Neural cell (in vitro differentiated cells): ENCODE measurements at regions not wholly inside any gene's neighbourhood (a gene's known extent, or its start where the extent isn't known, plus 50 kb on each side); places are given as distances from the start of the nearest gene placed in this dataset.

ENCODE experiments used
- H2AFZ ChIP-seq: fragments of 200-600, 300-800 bp; sonication (generic), shearing (Covaris generic); 2 replicates; pipeline ENCODE4 v1.6.0; 2014; ENCODE audit warnings: low read depth, mild to moderate bottlenecking, antibody characterized with exemption, low read length, moderate library complexity
- H3F3A ChIP-seq: fragments of 200-600 bp; shearing (Covaris generic); 2 replicates; pipeline ENCODE4 v1.6.1; 2016; ENCODE audit warnings: mild to moderate bottlenecking, moderate library complexity, mixed read lengths, antibody characterized with exemption, low read length; ENCODE audit not compliant: insufficient read depth, poor library complexity, severe bottlenecking
- H3K27ac ChIP-seq: fragments of 200-600, 300-800 bp; sonication (generic), shearing (Covaris generic); 2 replicates; pipeline ENCODE4 v1.5.1; 2014; ENCODE audit warnings: mild to moderate bottlenecking, low read length, moderate library complexity
- H3K27me3 ChIP-seq: fragments of 300-800, 200-600 bp; sonication (generic), shearing (Covaris generic); 2 replicates; pipeline ENCODE4 v1.6.0; 2014; ENCODE audit warnings: mild to moderate bottlenecking, low read depth, low read length, moderate library complexity; ENCODE audit not compliant: insufficient read depth
- H3K36me3 ChIP-seq: fragments of 300-800, 200-600 bp; sonication (generic), shearing (Covaris generic); 2 replicates; pipeline ENCODE4 v1.5.1; 2014; ENCODE audit warnings: mild to moderate bottlenecking, antibody characterized with exemption, low read length, moderate library complexity; ENCODE audit not compliant: insufficient read depth
- H3K4me2 ChIP-seq: fragments of 300-800, 200-600 bp; sonication (generic), shearing (Covaris generic); 2 replicates; pipeline ENCODE4 v1.6.0; 2014; ENCODE audit warnings: mild to moderate bottlenecking, low read length
- H3K4me3 ChIP-seq: fragments of 300-800, 200-600 bp; sonication (generic), shearing (Covaris generic); 2 replicates; pipeline ENCODE4 v1.5.1; 2014; ENCODE audit warnings: mild to moderate bottlenecking, low read length, moderate library complexity
- H3K79me2 ChIP-seq: fragments of 200-600 bp; shearing (Covaris generic); replicated peaks from 2 replicates; pipeline ENCODE4 v1.6.0; 2014; ENCODE audit warnings: mild to moderate bottlenecking, low read length, moderate library complexity; ENCODE audit not compliant: insufficient read depth
- H3K9ac ChIP-seq: fragments of 300-800, 200-600 bp; sonication (generic), shearing (Covaris generic); 2 replicates; pipeline ENCODE4 v1.6.1; 2016; ENCODE audit warnings: mild to moderate bottlenecking, low read length, mixed read lengths
- H3K9me2 ChIP-seq: fragments of 200-600 bp; shearing (Covaris generic); 2 replicates; pipeline ENCODE4 v1.6.1; 2016; ENCODE audit warnings: mild to moderate bottlenecking, low read length, mixed read lengths; ENCODE audit not compliant: insufficient read depth
- H3K9me3 ChIP-seq: fragments of 200-600, 300-800 bp; sonication (generic), shearing (Covaris generic); 2 replicates; pipeline ENCODE4 v1.6.1; 2016; ENCODE audit warnings: mild to moderate bottlenecking, mixed run types, low read length, moderate library complexity, mixed read lengths
- H4K20me1 ChIP-seq: fragments of 200-600 bp; shearing (Covaris generic); 2 replicates; pipeline ENCODE4 v1.6.1; 2016; ENCODE audit warnings: mild to moderate bottlenecking, mixed run types; ENCODE audit not compliant: insufficient read depth
- CTCF ChIP-seq: fragments of 450-650 bp; IDR thresholded peaks from 2 replicates; pipeline ENCODE4 v1.5.1; 2014; ENCODE audit warnings: antibody characterized with exemption, mild to moderate bottlenecking, moderate library complexity; ENCODE audit not compliant: poor library complexity, severe bottlenecking
- EP300 ChIP-seq: fragments of 450-650 bp; conservative IDR thresholded peaks from 2 replicates; pipeline ENCODE4 v1.6.1; 2014; ENCODE audit warnings: antibody characterized with exemption, mild to moderate bottlenecking, moderate library complexity; ENCODE audit not compliant: poor library complexity, severe bottlenecking
- EZH2 ChIP-seq: fragments of 200-600, 300-800 bp; shearing (Covaris generic), sonication (generic); IDR thresholded peaks from 2 replicates; pipeline ENCODE4 v1.6.1; 2014; ENCODE audit warnings: antibody characterized with exemption, low read length, borderline replicate concordance, mild to moderate bottlenecking; ENCODE audit not compliant: insufficient read depth, poor library complexity, severe bottlenecking
- MXI1 ChIP-seq: fragments of 450-650 bp; conservative IDR thresholded peaks from 2 replicates; pipeline ENCODE4 v1.6.1; 2014; ENCODE audit warnings: antibody characterized with exemption, mild to moderate bottlenecking; ENCODE audit not compliant: poor library complexity, severe bottlenecking
- POLR2AphosphoS5 ChIP-seq: IDR thresholded peaks from 2 replicates; pipeline ENCODE4 v1.6.1; 2012
- RAD21 ChIP-seq: fragments of 450-650 bp; conservative IDR thresholded peaks from 2 replicates; pipeline ENCODE4 v1.6.1; 2014; ENCODE audit warnings: antibody characterized with exemption, mild to moderate bottlenecking, moderate library complexity
- REST ChIP-seq: IDR thresholded peaks from 2 replicates; pipeline ENCODE4 v1.6.1; 2012; ENCODE audit warnings: borderline replicate concordance
- SMC3 ChIP-seq: fragments of 450-650 bp; conservative IDR thresholded peaks from 2 replicates; pipeline ENCODE4 v1.6.1; 2014; ENCODE audit warnings: antibody characterized with exemption, mild to moderate bottlenecking, moderate library complexity; ENCODE audit not compliant: poor library complexity
- TAF1 ChIP-seq: IDR thresholded peaks from 2 replicates; pipeline ENCODE4 v1.6.1; 2012; ENCODE audit warnings: low read depth

- Histone ChIP-seq H3K27me3 (no peaks in the 10 kb centered on the region), H3K9me3 (no peaks in the 10 kb centered on the region), H3K27ac (peak overlapping the region; percentile 36), H3K4me2 (no peak overlapping the region), H3K9me2 (no peaks in the 10 kb centered on the region), H3K4me3 (no peak overlapping the region), H3F3A (peaks cover 6% of the 10 kb centered on the region), H2AFZ (no peak overlapping the region), H3K36me3 (no peaks in the 10 kb centered on the region), H3K9ac (no peak overlapping the region), H4K20me1 (no peaks in the 10 kb centered on the region), H3K79me2 (no peaks in the 10 kb centered on the region)
- peak; percentile 83 for TF ChIP-seq POLR2AphosphoS5
- TF ChIP-seq TAF1: no peak
- TF ChIP-seq RAD21: peak; percentile 38
- TF ChIP-seq SMC3: peak; percentile 17
- TF ChIP-seq CTCF: no peak
- no peak for TF ChIP-seq MXI1
- peak; percentile 88 for TF ChIP-seq EP300
- no peak for TF ChIP-seq REST
- no peak for TF ChIP-seq EZH2
Observed at GRCh38 chr1:195394567-195394966, 1213.7 kb downstream of the KCNT2 start.

GRCh38 chr1:195376190-195376589 lies 1232.0 kb downstream of the KCNT2 start:
- no peaks in the 10 kb centered on the region for H3K9me3 ChIP-seq
- H3K27ac ChIP-seq: no peak overlapping the region
- no peak overlapping the region for H3K4me3 ChIP-seq
- no peak overlapping the region for H3K9ac ChIP-seq
- H3K9me2 ChIP-seq: no peaks in the 10 kb centered on the region
- TF ChIP-seq EP300 (no peak), TAF1 (no peak), EZH2 (no peak), POLR2AphosphoS5 (no peak), RAD21 (no peak), SMC3 (no peak), MXI1 (no peak), REST (no peak), CTCF (no peak)
- H3K36me3 ChIP-seq: no peaks in the 10 kb centered on the region
- H3K4me2 ChIP-seq: no peak overlapping the region
- no peaks in the 10 kb centered on the region for H4K20me1 ChIP-seq
- no peaks in the 10 kb centered on the region for H3K27me3 ChIP-seq
- H3K79me2 ChIP-seq: no peaks in the 10 kb centered on the region
- no peaks in the 10 kb centered on the region for H3F3A ChIP-seq
- no peak overlapping the region for H2AFZ ChIP-seq
